Coronary artery (tissue), 2 donors: ENCODE measurements at regions not wholly inside any gene's neighbourhood (a gene's known extent, or its start where the extent isn't known, plus 50 kb on each side); places are given as distances from the start of the nearest gene placed in this dataset.
A peak's percentile ranks its signal among the peaks of the same experiment; 100 is the strongest.

Experiments
- DNase-seq: peaks from one replicate; pipeline ENCODE4 v3.0.0-alpha.2; 2017; ENCODE audit warnings: low spot score
- H3K27ac ChIP-seq, 2 donors: fragments of 200-600 bp; sonication (generic); one replicate each; pipeline ENCODE4 v1.5.1; 2016 to 2019
- H3K4me3 ChIP-seq: fragments of 200-600 bp; sonication (generic); 2 replicates; pipeline ENCODE4 v1.5.1; 2016; ENCODE audit warnings: mild to moderate bottlenecking, moderate library complexity
- TF ChIP-seq, protein P1 (sequence below): fragments of 200-600 bp; sonication (generic); IDR thresholded peaks from one replicate; pipeline ENCODE4 v1.5.1; 2019; ENCODE audit warnings: antibody characterized with exemption

DNA sequence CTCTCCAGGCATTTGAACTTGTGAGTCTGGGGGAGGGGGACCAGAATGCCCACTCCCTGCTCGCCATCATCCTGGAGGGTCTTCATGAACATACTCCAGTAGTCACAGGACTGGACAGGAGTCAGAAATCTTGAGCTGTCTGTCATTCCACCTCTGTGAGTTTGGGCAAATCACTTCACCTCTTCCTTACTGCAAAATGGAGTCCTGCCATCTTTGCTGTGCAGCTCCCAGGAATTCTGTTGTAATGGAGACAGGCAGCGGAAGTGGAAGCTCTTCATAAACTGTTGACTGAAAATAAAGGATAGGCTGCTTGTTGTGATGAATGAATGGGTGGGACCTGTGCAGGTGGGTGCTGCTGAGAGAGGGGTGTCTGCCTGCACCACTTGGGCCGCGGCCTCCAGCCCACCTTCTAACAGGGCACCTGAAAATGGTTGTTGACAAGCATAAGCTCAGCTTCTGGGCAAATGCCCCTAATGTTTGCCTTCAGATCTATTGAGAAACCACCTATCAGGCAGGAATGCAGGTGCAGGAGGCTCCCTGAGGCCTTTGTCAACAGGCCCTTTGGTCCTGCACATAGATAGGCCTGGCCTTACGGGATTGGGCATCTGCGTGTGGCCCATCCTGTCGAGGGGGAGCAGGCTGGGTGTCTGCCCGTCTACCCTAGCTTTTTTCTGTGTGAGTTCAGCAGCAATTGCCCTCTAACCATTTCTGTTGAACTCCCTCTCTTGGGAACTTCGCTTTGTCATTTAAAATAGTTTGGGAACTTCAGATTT is 321.0 kb downstream of the RPS6KC1 start:
- DNase-seq = peak; percentile 61
- TF ChIP-seq, protein P1, sequence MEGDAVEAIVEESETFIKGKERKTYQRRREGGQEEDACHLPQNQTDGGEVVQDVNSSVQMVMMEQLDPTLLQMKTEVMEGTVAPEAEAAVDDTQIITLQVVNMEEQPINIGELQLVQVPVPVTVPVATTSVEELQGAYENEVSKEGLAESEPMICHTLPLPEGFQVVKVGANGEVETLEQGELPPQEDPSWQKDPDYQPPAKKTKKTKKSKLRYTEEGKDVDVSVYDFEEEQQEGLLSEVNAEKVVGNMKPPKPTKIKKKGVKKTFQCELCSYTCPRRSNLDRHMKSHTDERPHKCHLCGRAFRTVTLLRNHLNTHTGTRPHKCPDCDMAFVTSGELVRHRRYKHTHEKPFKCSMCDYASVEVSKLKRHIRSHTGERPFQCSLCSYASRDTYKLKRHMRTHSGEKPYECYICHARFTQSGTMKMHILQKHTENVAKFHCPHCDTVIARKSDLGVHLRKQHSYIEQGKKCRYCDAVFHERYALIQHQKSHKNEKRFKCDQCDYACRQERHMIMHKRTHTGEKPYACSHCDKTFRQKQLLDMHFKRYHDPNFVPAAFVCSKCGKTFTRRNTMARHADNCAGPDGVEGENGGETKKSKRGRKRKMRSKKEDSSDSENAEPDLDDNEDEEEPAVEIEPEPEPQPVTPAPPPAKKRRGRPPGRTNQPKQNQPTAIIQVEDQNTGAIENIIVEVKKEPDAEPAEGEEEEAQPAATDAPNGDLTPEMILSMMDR = no peak
- Histone ChIP-seq H3K4me3 (no peak overlapping the region), H3K27ac (no peak overlapping the region)

DNA sequence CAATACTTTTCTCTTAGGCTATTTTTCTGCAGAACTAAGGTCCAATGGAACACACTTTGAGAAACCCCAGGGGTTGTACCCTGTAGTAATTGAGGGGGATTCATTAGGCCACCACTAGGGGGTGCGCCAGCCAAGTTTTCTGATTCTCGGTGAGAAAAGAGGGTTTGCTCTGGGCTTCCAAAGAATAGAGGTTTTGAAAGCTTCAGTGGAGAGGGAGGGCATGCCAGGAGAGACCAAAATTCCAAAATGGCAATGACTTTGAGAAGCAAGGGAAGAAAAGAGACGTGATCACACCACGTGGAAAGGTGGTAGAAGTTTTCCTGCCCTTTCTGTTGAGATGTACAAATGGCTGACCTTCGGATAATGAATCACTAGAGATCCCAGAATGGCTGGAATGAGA is 323.3 kb downstream of the RPS6KC1 start:
- no peak overlapping the region for H3K4me3 ChIP-seq
- no peak for DNase-seq
- TF ChIP-seq, protein P1 = peak; percentile 56
- H3K27ac ChIP-seq = no peak overlapping the region

DNA sequence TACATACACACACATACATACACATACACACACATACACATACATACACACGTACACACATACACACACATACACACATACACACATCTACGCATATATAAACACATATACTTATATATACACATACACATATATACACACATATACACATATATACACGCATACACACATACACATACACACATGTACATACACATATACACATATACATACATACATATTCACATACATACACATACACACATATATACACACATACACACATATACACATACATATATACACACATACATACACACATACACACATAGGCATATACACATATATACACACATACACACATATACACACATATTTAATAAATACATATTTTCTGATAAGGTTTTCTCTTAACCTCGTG is 324.0 kb downstream of the RPS6KC1 start:
- TF ChIP-seq, protein P1 = no peak
- DNase-seq = no peak
- H3K27ac ChIP-seq = no peak overlapping the region

DNA sequence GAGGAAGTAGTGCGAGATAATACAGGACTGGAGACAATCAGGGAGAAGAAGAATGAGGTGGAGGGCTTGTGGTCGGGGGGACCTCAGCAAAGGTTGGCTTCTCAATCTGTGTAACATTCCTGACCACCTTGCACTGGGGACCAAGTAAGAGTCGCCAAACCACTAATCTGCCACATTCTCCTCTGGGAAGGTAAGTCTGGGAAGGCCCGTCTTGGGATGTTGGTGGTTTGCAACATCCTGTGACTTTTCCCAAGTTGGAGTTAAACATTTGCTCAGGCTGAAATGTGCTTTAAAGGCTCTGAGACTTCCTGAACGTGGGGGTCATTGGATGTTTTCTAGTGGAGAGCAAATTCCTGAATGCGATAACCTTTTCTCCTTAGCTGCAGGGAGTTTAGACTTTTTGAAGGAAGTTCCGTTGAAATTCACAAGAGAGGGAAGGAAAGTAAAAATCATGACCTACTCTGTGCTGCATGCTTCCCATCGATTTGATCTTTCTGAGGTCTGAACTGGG is 325.9 kb downstream of the RPS6KC1 start:
- H3K4me3 ChIP-seq = no peak overlapping the region
- no peak overlapping the region for H3K27ac ChIP-seq
- TF ChIP-seq, protein P1 = no peak
- no peak for DNase-seq

More for the DNA sequence above, 324.0 kb downstream of the RPS6KC1 start:
- no peak overlapping the region for H3K4me3 ChIP-seq

DNA sequence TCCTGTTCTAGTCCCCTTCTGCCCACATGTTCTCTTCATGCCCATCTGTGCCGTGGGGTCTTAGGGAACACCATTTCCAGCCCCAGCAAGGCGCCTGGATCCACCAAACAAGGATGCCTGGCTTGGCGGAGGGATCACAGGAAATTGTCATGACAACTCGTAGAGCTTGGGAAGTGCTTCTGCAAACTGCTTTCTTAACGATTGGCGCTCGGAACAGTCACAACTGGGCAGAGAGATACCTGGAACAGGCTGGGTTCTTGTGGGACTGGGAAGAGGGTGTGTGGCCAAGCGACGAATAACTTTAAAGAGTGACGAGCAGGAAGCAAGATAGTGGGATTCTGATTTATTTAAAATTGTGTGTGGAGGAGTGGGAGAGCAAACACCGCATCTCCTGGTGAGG is 329.8 kb downstream of the RPS6KC1 start:
- DNase-seq = no peak
- Histone ChIP-seq H3K27ac (no peak overlapping the region), H3K4me3 (no peak overlapping the region)
- TF ChIP-seq, protein P1 = no peak

DNA sequence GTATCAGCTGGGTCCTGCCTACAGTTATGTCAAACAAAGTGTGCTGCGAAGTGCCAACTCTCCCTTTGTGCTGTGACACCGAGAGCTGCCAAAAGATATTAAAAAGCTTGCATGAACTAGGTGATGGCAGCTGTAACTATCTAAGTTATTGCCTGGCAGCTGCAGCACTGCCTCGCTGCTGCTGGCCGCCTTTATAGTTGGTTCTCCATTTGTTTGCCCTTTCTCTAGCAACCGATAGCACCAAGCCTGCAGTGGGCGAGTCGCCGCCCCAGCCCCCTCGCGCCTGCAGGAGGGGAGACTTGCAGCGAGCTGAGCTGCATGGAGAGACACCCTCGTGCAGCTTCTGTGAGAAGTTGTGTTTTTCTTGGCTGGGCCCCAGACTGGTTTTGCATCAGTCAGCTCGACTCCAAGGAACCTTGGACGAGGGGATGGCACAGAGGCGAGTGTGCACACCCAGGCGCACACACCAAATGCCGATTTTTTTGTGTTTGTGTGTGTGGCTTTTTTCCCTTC is 330.6 kb downstream of the RPS6KC1 start:
- no peak overlapping the region for H3K4me3 ChIP-seq
- no peak for DNase-seq

More for the DNA sequence above, 330.6 kb downstream of the RPS6KC1 start:
- TF ChIP-seq, protein P1 = no peak
- no peak overlapping the region for H3K27ac ChIP-seq
